ENCODE measurements at regions not wholly inside any gene's neighbourhood (a gene's known extent, or its start where the extent isn't known, plus 50 kb on each side); places are given as distances from the start of the nearest gene placed in this dataset.
A peak's percentile ranks its signal among the peaks of the same experiment; 100 is the strongest.

GRCh38 chr13:40468227-40468838 is 198.1 kb downstream of the FOXO1 start:
- intact Hi-C loops (cut with micrococcal nuclease): no loop called here
- Mint-ChIP-seq H3K27ac (no peak overlapping the region), H3K4me1 (ENCODE audit: low read depth) (no peaks in the 10 kb centered on the region), H3K36me3 (ENCODE audit: low read depth) (peaks cover 1% of the 10 kb centered on the region), H3K9me3 (no peaks in the 10 kb centered on the region), H3K27me3 (ENCODE audit: low read depth) (no peaks in the 10 kb centered on the region), H3K4me3 (no peak overlapping the region)
- CTCF ChIA-PET: interaction anchor here (0.6 kb wide), 1 partner anchor 138 kb away, joined by 4 read pairs; no protein-coding TSS in a partner anchor
- DNase-seq: no peak

DNA sequence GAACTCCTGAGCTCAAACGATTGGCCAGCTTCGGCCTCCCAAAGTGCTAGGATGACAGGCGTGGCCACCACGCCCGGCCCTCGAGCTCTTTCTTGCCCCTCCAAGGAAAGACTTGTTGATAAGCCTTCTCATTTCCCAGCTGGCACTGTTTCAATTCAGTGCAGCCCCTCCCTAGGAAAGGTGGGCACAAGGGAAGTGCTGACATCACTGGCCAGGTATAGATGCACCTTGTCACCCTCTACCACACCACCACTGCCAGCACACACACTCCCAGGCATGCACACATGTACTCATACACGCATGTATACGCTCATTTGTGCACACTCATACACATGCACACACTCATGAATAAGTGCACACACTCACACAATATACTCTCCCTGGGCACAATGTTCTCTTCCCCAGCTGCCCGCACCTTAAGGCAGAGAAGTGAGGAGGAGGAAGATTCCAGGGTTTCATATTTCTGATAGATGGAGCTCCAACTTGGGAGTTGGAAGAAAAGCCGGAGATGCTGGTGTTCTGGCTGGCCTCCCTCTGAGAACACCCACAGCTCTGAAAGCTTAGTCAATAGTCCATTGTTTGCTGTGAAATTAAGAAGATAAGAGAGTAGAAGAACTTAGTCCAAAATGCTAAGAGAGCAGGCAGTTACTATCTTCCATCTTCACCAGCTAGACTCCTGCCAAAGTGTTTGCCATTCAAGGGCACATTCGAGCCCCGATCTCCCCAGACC is 196.7 kb downstream of the FOXO1 start:
- no peaks in the 10 kb centered on the region for H3K4me1 Mint-ChIP-seq (ENCODE audit: low read depth)
- CTCF ChIA-PET: interaction anchor here (1.4 kb wide), 1 partner anchor 8 kb away, joined by 3 read pairs; no protein-coding TSS in a partner anchor

DNA sequence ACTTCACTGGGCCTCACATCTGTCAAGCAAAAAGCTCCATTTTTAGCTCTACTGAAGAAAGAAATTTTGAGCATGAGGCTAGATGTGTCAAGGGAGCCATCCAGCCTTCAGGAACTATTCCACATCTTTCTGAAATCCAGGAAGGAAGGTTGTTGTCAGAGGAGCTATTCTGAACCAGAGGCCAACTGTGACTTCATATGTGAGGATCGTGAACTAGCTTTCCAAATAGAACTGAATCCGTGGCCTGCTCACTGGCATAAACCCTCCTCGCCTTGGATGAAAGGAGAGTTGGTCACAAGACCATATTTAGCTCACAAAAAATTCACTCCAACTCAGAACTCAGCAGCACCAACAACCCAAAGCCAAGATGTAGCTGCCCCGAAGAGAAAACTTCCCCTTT is 195.8 kb downstream of the FOXO1 start:
- CTCF ChIA-PET: interaction anchor here (1.4 kb wide), 1 partner anchor 9 kb away, joined by 3 read pairs; no protein-coding TSS in a partner anchor

More for the DNA sequence above, 196.7 kb downstream of the FOXO1 start:
- H3K27me3 Mint-ChIP-seq (ENCODE audit: low read depth): no peaks in the 10 kb centered on the region
- intact Hi-C loops (cut with micrococcal nuclease): no loop called here
- no peaks in the 10 kb centered on the region for H3K9me3 Mint-ChIP-seq
- no peak for DNase-seq
- H3K27ac Mint-ChIP-seq: no peak overlapping the region
- H3K4me3 Mint-ChIP-seq: no peak overlapping the region
- H3K36me3 Mint-ChIP-seq (ENCODE audit: low read depth): peaks cover 1% of the 10 kb centered on the region

DNA sequence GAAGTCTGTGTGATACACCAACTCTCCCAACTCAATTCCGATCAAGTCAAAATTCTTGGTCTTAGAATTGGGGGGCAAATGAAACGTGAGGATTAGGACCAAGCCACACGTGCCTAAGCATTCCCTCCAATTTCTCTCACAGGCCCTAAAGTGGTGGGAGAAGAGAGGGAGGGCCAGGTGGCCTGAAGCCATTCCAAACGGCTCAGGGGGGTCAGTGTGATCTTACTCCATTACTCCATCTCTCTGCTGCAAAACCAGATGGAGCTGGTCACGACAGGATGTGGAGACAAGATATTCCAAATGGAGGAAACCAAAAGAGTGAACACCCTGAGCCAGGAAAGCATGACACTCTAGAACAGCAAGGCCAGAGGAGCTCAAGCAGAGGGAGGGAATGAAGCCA is 195.4 kb downstream of the FOXO1 start:
- Mint-ChIP-seq H3K4me1 (ENCODE audit: low read depth) (peaks cover 5% of the 10 kb centered on the region), H3K4me3 (no peak overlapping the region), H3K36me3 (ENCODE audit: low read depth) (peaks cover 1% of the 10 kb centered on the region), H3K9me3 (no peaks in the 10 kb centered on the region), H3K27me3 (ENCODE audit: low read depth) (no peaks in the 10 kb centered on the region), H3K27ac (no peak overlapping the region)
- no peak for DNase-seq
- CTCF ChIA-PET: no interaction called here
- intact Hi-C loops (cut with micrococcal nuclease): no loop called here

More for the DNA sequence above, 195.8 kb downstream of the FOXO1 start:
- intact Hi-C loops (cut with micrococcal nuclease): no loop called here
- no peaks in the 10 kb centered on the region for H3K27me3 Mint-ChIP-seq (ENCODE audit: low read depth)
- H3K4me1 Mint-ChIP-seq (ENCODE audit: low read depth): peaks cover 1% of the 10 kb centered on the region
- no peak overlapping the region for H3K4me3 Mint-ChIP-seq
- H3K9me3 Mint-ChIP-seq: no peaks in the 10 kb centered on the region
- DNase-seq: no peak
- H3K36me3 Mint-ChIP-seq (ENCODE audit: low read depth): peaks cover 1% of the 10 kb centered on the region
- H3K27ac Mint-ChIP-seq: no peak overlapping the region

GRCh38 chr13:40471911-40472310 is 194.5 kb downstream of the FOXO1 start:
- Mint-ChIP-seq H3K9me3 (no peaks in the 10 kb centered on the region), H3K27ac (no peak overlapping the region), H3K36me3 (ENCODE audit: low read depth) (peaks cover 1% of the 10 kb centered on the region), H3K27me3 (ENCODE audit: low read depth) (no peaks in the 10 kb centered on the region), H3K4me3 (no peak overlapping the region), H3K4me1 (ENCODE audit: low read depth) (peaks cover 6% of the 10 kb centered on the region)
- CTCF ChIA-PET: interaction anchor here (0.6 kb wide), 1 partner anchor 172 kb away, joined by 5 read pairs; no protein-coding TSS in a partner anchor
- intact Hi-C loops (cut with micrococcal nuclease): no loop called here
- no peak for DNase-seq

DNA sequence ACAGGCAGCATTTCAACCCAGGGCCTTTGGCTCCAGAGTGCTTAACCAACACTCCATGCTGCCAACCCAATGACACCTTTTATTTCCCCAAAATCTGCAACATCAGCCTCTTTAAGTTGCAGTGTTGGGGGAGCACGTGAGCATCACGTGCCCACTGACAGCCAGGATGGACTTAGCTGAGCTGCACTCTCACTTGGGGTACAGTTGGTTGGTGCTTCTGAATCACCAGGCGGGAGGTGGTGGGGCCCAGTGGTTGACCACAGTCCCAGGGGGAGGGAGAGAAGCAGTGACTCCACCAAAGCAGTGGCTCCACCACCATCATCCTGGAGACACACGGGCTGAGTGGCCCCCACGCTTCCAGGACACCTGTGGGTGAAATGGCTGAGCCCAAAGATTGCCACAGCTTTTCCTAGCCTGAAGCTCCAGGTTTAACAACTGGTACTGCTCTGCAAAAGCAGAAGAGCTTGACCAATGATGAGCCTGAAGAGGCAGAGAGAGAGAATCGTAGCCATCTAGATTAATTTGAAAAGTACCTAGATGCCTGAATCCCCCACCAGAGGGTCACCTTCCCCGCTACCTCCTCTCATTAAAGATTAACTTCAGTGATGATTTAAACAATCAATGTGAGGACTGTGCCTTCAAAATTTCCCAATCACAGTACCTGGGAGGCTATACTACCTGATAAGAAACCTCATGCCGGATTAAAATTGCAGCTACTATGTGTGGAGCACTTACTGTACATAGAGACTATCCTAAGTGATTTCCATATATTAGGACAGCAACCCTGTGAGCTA is 193.8 kb downstream of the FOXO1 start:
- H3K27me3 Mint-ChIP-seq (ENCODE audit: low read depth): no peaks in the 10 kb centered on the region
- intact Hi-C loops (cut with micrococcal nuclease): no loop called here
- no peak for DNase-seq
- H3K36me3 Mint-ChIP-seq (ENCODE audit: low read depth): peaks cover 1% of the 10 kb centered on the region
- peaks cover 8% of the 10 kb centered on the region for H3K4me1 Mint-ChIP-seq (ENCODE audit: low read depth)
- no peak overlapping the region for H3K4me3 Mint-ChIP-seq
- CTCF ChIA-PET: interaction anchor here (0.8 kb wide), 1 partner anchor 33 kb away, joined by 3 read pairs; no protein-coding TSS in a partner anchor
- no peak overlapping the region for H3K27ac Mint-ChIP-seq
- no peaks in the 10 kb centered on the region for H3K9me3 Mint-ChIP-seq

DNA sequence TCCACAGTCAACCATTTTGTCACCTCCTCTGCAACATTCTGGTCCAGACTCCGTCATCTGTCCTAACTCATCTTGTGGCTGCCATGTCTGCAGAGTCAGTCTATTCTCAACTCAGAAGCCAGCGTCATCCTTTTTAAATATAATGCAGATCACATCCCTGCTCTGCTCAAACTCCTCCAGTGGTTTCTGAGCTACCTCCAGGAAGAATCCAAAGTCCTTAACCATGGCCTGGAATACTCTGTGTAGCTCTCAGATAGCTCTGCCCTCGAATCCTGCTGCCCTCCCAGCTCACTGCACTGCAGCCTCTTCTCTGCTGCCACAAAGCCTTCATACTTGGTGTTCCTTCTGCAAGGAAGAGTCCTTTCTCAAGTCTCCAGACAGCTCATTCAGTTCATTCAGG is 190.8 kb downstream of the FOXO1 start:
- CTCF ChIA-PET: interaction anchor here (1.0 kb wide), 1 partner anchor 36 kb away, joined by 3 read pairs; no protein-coding TSS in a partner anchor
- Mint-ChIP-seq H3K4me3 (no peak overlapping the region), H3K4me1 (ENCODE audit: low read depth) (peaks cover 15% of the 10 kb centered on the region), H3K36me3 (ENCODE audit: low read depth) (peaks cover 1% of the 10 kb centered on the region), H3K9me3 (no peaks in the 10 kb centered on the region), H3K27ac (no peak overlapping the region), H3K27me3 (ENCODE audit: low read depth) (no peaks in the 10 kb centered on the region)
- intact Hi-C loops (cut with micrococcal nuclease): no loop called here
- no peak for DNase-seq

GRCh38 chr13:40476175-40476958 is 190.1 kb downstream of the FOXO1 start:
- H3K4me3 Mint-ChIP-seq: no peak overlapping the region
- no peak for DNase-seq
- H3K9me3 Mint-ChIP-seq: no peaks in the 10 kb centered on the region
- no peak overlapping the region for H3K27ac Mint-ChIP-seq
- peaks cover 3% of the 10 kb centered on the region for H3K36me3 Mint-ChIP-seq (ENCODE audit: low read depth)
- H3K27me3 Mint-ChIP-seq (ENCODE audit: low read depth): no peaks in the 10 kb centered on the region
- CTCF ChIA-PET: interaction anchor here (1.0 to 1.1 kb wide), 2 partner anchors 20 to 37 kb away, joined by 3 read pairs; no protein-coding TSS in a partner anchor
- intact Hi-C loops (cut with micrococcal nuclease): no loop called here
- peaks cover 23% of the 10 kb centered on the region for H3K4me1 Mint-ChIP-seq (ENCODE audit: low read depth)

GRCh38 chr13:40477623-40478608 is 188.5 kb downstream of the FOXO1 start:
- H3K27ac Mint-ChIP-seq: no peak overlapping the region
- intact Hi-C loops (cut with micrococcal nuclease): no loop called here
- CTCF ChIA-PET: no interaction called here
- H3K27me3 Mint-ChIP-seq (ENCODE audit: low read depth): no peaks in the 10 kb centered on the region
- H3K4me1 Mint-ChIP-seq (ENCODE audit: low read depth): peaks cover 36% of the 10 kb centered on the region
- DNase-seq: no peak
- peaks cover 7% of the 10 kb centered on the region for H3K9me3 Mint-ChIP-seq
- H3K4me3 Mint-ChIP-seq: no peak overlapping the region
- H3K36me3 Mint-ChIP-seq (ENCODE audit: low read depth): peaks cover 4% of the 10 kb centered on the region

DNA sequence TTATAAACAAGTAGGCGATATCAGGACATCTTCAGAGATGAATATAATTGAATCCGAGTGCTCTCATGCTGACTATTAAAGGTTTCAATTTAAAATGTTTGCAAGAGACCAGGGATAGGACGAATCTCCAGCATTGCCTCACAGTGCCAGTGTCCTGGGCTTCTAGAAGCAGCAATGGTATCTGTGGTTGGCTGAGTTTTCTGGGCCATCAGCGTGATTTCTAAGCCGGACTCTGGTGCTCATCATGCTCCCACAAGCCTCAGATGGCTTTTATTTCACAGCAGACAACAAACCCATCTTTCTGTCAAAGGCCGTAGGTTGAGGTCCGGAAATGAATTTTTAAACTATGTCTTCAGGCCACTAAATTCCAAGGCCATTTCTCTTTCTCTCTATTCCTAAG is 187.7 kb downstream of the FOXO1 start:
- intact Hi-C loops (cut with micrococcal nuclease): no loop called here
- Mint-ChIP-seq H3K4me3 (no peak overlapping the region), H3K4me1 (ENCODE audit: low read depth) (peaks cover 43% of the 10 kb centered on the region), H3K27me3 (ENCODE audit: low read depth) (no peaks in the 10 kb centered on the region), H3K27ac (no peak overlapping the region), H3K9me3 (peaks cover 7% of the 10 kb centered on the region), H3K36me3 (ENCODE audit: low read depth) (peaks cover 4% of the 10 kb centered on the region)
- CTCF ChIA-PET: no interaction called here
- DNase-seq: no peak

- Mint-ChIP-seq H3K36me3 (ENCODE audit: low read depth) (peaks cover 4% of the 10 kb centered on the region), H3K9me3 (peaks cover 7% of the 10 kb centered on the region), H3K27me3 (ENCODE audit: low read depth) (no peaks in the 10 kb centered on the region), H3K27ac (peak overlapping the region; percentile 35), H3K4me1 (ENCODE audit: low read depth) (peaks cover 49% of the 10 kb centered on the region), H3K4me3 (no peak overlapping the region)
- intact Hi-C loops (cut with micrococcal nuclease): no loop called here
- DNase-seq: no peak
- CTCF ChIA-PET: no interaction called here
Observed at GRCh38 chr13:40479196-40479845, 187.1 kb downstream of the FOXO1 start.
